ENCODE measurements at regions not wholly inside any gene's neighbourhood (a gene's known extent, or its start where the extent isn't known, plus 50 kb on each side); places are given as distances from the start of the nearest gene placed in this dataset.

DNA sequence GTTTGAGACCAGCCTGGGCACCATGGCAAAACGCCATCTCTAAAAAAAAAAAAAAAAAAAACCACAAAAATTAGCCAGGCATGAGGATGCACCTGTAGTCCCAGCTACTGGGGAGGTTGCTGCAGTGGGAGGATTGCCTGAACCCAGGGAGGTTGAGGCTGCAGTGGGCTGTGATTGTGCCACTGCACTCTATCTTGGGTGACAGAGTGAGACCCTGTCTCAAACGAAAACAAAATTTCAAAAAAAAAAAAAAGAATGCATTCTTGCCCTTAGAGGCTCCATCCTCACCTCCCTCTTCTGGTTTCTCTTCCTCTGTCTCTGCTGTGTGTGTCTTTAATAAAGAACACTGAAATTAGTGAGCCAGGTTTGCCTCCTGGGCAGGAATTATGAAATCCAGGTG lies 107.8 kb downstream of the VCPKMT start:
- peak overlapping the region; percentile 20 for H3K4me2 ChIP-seq

DNA sequence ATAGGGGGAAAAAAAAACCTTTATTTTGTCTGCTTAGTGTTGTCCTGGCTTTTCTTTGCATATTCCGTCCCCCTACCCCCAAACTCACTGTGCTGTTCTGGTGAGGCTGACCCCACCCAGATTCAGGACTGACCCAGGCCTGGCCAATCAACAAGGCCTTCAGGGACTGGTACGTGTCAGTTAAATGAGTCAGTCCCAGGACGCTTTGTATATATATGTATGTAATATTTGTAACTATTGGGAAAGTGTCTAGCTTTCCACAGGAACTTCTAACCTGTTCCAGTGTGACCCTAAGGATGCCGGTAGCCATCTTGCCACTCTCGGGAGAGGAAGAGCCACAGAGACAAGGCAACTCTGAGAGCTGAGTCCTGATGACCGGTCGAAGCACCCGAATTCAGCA lies 107.4 kb downstream of the VCPKMT start:
- no peak for FAIRE-seq
- POLR2A ChIA-PET, result no interaction called here
- H3K4me2 ChIP-seq, result peak overlapping the region; percentile 20
- H3K4me1 ChIP-seq, result peaks cover 26% of the 10 kb centered on the region
- TF ChIP-seq FOSL2 (IDR thresholded peaks at IDR 0.05) (no peak), FOSL2 (CRISPR knock-in tag; IDR thresholded peaks at IDR 0.05) (peak; percentile 45), ESRRA (IDR thresholded peaks at IDR 0.05; ENCODE audit: borderline replicate concordance, low read length) (no peak)
- H3K4me3 ChIP-seq, result no peak overlapping the region
- peak in 1 of 2 experiments; percentile 58 for DNase-seq (ENCODE audit: low read depth in 1 of 2, low spot score in 1 of 2)
- H3K9me3 ChIP-seq, result no peaks in the 10 kb centered on the region
- WGBS (ENCODE audit: missing lambda C conversion rate), result 73% methylated on average over 8 of the region's 8 CpGs
- CTCF ChIA-PET, result interaction anchor here (0.8 to 1.8 kb wide), 6 partner anchors 8 to 143 kb away, joined by 3 to 4 read pairs (median 3); no protein-coding TSS in a partner anchor
- ATAC-seq, result peak; percentile 68 to 78
- peak overlapping the region; percentile 65 to 74 for H3K27ac ChIP-seq

More for the DNA sequence above, 107.8 kb downstream of the VCPKMT start:
- no peak overlapping the region for H3K4me3 ChIP-seq
- ChIA-PET POLR2A (no interaction called here), CTCF (interaction anchor here (0.7 to 2.0 kb wide), 9 partner anchors 9 to 176 kb away, joined by 3 to 12 read pairs (median 3); no protein-coding TSS in a partner anchor)
- peaks cover 29% of the 10 kb centered on the region for H3K4me1 ChIP-seq
- FAIRE-seq, result no peak
- no peaks in the 10 kb centered on the region for H3K9me3 ChIP-seq
- 43% methylated on average over 2 of the region's 2 CpGs for WGBS (ENCODE audit: missing lambda C conversion rate)
- TF ChIP-seq CBX2 (IDR thresholded peaks at IDR 0.05; ENCODE audit: borderline replicate concordance, low read depth), result no peak
- TF ChIP-seq CHD2 (IDR thresholded peaks at IDR 0.05; ENCODE audit: low read length, partially characterized antibody), result no peak
- TF ChIP-seq KDM5A (IDR thresholded peaks at IDR 0.05), result no peak
- TF ChIP-seq MYC (IDR thresholded peaks at IDR 0.05; ENCODE audit: borderline replicate concordance, low read length), result no peak
- no peak for TF ChIP-seq BHLHE40 (IDR thresholded peaks at IDR 0.05; ENCODE audit: low read depth, low read length)
- TF ChIP-seq TFCP2L1 (CRISPR knock-in tag; IDR thresholded peaks at IDR 0.05), result no peak
- TF ChIP-seq RFX5 (IDR thresholded peaks at IDR 0.05), result no peak
- no peak for TF ChIP-seq MAZ (IDR thresholded peaks at IDR 0.05; ENCODE audit: borderline replicate concordance, low read depth, low read length)
- no peak for TF ChIP-seq EP300 (IDR thresholded peaks at IDR 0.05)
- TF ChIP-seq RNF2 (IDR thresholded peaks at IDR 0.05; ENCODE audit: borderline replicate concordance, low read depth), result no peak
- TF ChIP-seq, protein P1, sequence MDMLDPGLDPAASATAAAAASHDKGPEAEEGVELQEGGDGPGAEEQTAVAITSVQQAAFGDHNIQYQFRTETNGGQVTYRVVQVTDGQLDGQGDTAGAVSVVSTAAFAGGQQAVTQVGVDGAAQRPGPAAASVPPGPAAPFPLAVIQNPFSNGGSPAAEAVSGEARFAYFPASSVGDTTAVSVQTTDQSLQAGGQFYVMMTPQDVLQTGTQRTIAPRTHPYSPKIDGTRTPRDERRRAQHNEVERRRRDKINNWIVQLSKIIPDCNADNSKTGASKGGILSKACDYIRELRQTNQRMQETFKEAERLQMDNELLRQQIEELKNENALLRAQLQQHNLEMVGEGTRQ (IDR thresholded peaks at IDR 0.05), result no peak
- no peak for TF ChIP-seq MAFK (IDR thresholded peaks at IDR 0.05; ENCODE audit: partially characterized antibody)
- TF ChIP-seq, protein P2, sequence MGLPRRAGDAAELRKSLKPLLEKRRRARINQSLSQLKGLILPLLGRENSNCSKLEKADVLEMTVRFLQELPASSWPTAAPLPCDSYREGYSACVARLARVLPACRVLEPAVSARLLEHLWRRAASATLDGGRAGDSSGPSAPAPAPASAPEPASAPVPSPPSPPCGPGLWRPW (IDR thresholded peaks at IDR 0.05), result no peak
- no peak for TF ChIP-seq EHF (CRISPR knock-in tag; IDR thresholded peaks at IDR 0.05)
- no peak for TF ChIP-seq HOXB5 (CRISPR knock-in tag; IDR thresholded peaks at IDR 0.05)
- no peak for TF ChIP-seq EHMT2 (IDR thresholded peaks at IDR 0.05; ENCODE audit: low read depth)
- TF ChIP-seq ZSCAN20 (CRISPR knock-in tag; IDR thresholded peaks at IDR 0.05), result no peak
- TF ChIP-seq, protein P3, sequence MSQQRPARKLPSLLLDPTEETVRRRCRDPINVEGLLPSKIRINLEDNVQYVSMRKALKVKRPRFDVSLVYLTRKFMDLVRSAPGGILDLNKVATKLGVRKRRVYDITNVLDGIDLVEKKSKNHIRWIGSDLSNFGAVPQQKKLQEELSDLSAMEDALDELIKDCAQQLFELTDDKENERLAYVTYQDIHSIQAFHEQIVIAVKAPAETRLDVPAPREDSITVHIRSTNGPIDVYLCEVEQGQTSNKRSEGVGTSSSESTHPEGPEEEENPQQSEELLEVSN (IDR thresholded peaks at IDR 0.05; ENCODE audit: borderline replicate concordance, low read depth), result no peak
- TF ChIP-seq FOSB (CRISPR knock-in tag; IDR thresholded peaks at IDR 0.05), result no peak
- TF ChIP-seq POLR2A (IDR thresholded peaks at IDR 0.05; ENCODE audit: low read length), result no peak
- DNase-seq (ENCODE audit: low read depth in 1 of 2, low spot score in 1 of 2), result no peak
- ATAC-seq, result peak in 1 of 2 experiments; percentile 38; a peak in 1 of 6 replicates
- peak overlapping the region; percentile 65 to 74 for H3K27ac ChIP-seq

DNA sequence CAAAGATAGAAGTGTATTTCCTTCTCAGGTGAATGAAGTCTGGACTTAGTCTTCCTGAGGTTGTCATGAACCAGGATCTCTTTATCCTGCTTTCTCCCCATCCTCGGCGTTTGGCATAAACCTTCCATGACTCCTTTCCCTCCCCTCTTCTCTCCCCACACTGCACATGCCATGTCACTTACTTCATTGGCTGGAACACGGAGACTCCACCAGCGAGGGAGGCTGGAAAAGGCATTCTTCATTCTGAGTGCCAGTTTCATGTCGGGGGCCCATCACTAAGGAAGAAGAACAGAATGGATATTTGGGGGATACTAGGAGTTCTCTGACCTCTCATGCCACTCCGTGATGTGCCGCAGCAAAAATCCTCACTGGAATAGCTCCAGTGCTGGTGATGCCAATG lies 105.6 kb downstream of the VCPKMT start:
- no peak overlapping the region; a peak in 1 of 6 replicates for H3K27ac ChIP-seq
- no peak for ATAC-seq
- H3K4me3 ChIP-seq, result no peak overlapping the region
- 90% methylated on average over 7 of the region's 7 CpGs for WGBS (ENCODE audit: missing lambda C conversion rate)
- ChIA-PET POLR2A (no interaction called here), CTCF (interaction anchor here (0.6 to 1.4 kb wide), 5 partner anchors 13 to 157 kb away, joined by 3 to 6 read pairs (median 3); no protein-coding TSS in a partner anchor)
- peaks cover 23% of the 10 kb centered on the region for H3K4me1 ChIP-seq
- no peaks in the 10 kb centered on the region for H3K9me3 ChIP-seq
- no peak for TF ChIP-seq RFX5 (IDR thresholded peaks at IDR 0.05)
- no peak for TF ChIP-seq MAZ (IDR thresholded peaks at IDR 0.05; ENCODE audit: borderline replicate concordance, low read depth, low read length)
- TF ChIP-seq, protein P4, sequence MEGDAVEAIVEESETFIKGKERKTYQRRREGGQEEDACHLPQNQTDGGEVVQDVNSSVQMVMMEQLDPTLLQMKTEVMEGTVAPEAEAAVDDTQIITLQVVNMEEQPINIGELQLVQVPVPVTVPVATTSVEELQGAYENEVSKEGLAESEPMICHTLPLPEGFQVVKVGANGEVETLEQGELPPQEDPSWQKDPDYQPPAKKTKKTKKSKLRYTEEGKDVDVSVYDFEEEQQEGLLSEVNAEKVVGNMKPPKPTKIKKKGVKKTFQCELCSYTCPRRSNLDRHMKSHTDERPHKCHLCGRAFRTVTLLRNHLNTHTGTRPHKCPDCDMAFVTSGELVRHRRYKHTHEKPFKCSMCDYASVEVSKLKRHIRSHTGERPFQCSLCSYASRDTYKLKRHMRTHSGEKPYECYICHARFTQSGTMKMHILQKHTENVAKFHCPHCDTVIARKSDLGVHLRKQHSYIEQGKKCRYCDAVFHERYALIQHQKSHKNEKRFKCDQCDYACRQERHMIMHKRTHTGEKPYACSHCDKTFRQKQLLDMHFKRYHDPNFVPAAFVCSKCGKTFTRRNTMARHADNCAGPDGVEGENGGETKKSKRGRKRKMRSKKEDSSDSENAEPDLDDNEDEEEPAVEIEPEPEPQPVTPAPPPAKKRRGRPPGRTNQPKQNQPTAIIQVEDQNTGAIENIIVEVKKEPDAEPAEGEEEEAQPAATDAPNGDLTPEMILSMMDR (IDR thresholded peaks at IDR 0.05), result no peak
- TF ChIP-seq RAD21 (conservative IDR thresholded peaks at IDR 0.05 in 1 of 2, IDR thresholded peaks at IDR 0.05 in 1 of 2), result no peak
- TF ChIP-seq CHD2 (IDR thresholded peaks at IDR 0.05; ENCODE audit: low read length, partially characterized antibody), result no peak
- no peak for TF ChIP-seq HDAC2 (IDR thresholded peaks at IDR 0.05)
- TF ChIP-seq, protein P5, sequence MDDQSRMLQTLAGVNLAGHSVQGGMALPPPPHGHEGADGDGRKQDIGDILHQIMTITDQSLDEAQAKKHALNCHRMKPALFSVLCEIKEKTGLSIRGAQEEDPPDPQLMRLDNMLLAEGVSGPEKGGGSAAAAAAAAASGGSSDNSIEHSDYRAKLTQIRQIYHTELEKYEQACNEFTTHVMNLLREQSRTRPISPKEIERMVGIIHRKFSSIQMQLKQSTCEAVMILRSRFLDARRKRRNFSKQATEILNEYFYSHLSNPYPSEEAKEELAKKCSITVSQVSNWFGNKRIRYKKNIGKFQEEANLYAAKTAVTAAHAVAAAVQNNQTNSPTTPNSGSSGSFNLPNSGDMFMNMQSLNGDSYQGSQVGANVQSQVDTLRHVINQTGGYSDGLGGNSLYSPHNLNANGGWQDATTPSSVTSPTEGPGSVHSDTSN (IDR thresholded peaks at IDR 0.05), result no peak
- no peak for TF ChIP-seq EP300 (IDR thresholded peaks at IDR 0.05)
- TF ChIP-seq BHLHE40 (IDR thresholded peaks at IDR 0.05; ENCODE audit: low read depth, low read length), result no peak
- TF ChIP-seq HOXB13 (CRISPR knock-in tag; IDR thresholded peaks at IDR 0.05; ENCODE audit: low read depth), result no peak
- TF ChIP-seq, protein P6, sequence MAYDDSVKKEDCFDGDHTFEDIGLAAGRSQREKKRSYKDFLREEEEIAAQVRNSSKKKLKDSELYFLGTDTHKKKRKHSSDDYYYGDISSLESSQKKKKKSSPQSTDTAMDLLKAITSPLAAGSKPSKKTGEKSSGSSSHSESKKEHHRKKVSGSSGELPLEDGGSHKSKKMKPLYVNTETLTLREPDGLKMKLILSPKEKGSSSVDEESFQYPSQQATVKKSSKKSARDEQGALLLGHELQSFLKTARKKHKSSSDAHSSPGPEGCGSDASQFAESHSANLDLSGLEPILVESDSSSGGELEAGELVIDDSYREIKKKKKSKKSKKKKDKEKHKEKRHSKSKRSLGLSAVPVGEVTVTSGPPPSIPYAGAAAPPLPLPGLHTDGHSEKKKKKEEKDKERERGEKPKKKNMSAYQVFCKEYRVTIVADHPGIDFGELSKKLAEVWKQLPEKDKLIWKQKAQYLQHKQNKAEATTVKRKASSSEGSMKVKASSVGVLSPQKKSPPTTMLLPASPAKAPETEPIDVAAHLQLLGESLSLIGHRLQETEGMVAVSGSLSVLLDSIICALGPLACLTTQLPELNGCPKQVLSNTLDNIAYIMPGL (CRISPR knock-in tag; IDR thresholded peaks at IDR 0.05; ENCODE audit: borderline replicate concordance), result no peak
- TF ChIP-seq JUNB (IDR thresholded peaks at IDR 0.05), result no peak
- H3K4me2 ChIP-seq, result no peak overlapping the region
- no peak for DNase-seq (ENCODE audit: low read depth in 1 of 2, low spot score in 1 of 2)
- no peak for FAIRE-seq

Data from A549 (cell line).